Pancreas (tissue), 10 donors: ENCODE measurements at regions not wholly inside any gene's neighbourhood (a gene's known extent, or its start where the extent isn't known, plus 50 kb on each side); places are given as distances from the start of the nearest gene placed in this dataset.

Experiments used
- ATAC-seq, 4 donors: fragments of 200-7000 bp; cut with Tn5 transposase; one replicate each; pipeline versions ENCODE4 v1.8.0 to v1.9.1; 2020; ENCODE audit warnings: mild to moderate bottlenecking in 4 of 4, moderate library complexity in 4 of 4
- DNase-seq, 6 donors: peaks; one replicate each; pipeline ENCODE4 v3.0.0-alpha.2; 2020
- FAIRE-seq: peaks from 2 replicates; lab custom pipeline; 2012; peaks lifted over from hg19 to GRCh38; lab: Jason Lieb, UNC
- H3K27ac ChIP-seq, 4 donors: fragments of 200-600 bp; sonication (generic); 1 replicate in 3 of 4; 2 replicates in 1 of 4; pipeline versions ENCODE4 v1.5.0 to v1.8.0; 2020
- H3K27me3 ChIP-seq, 4 donors: fragments of 200-600 bp; one replicate each; pipeline ENCODE4 v1.8.0; 2021
- H3K36me3 ChIP-seq, 3 donors: fragments of 200-600 bp; sonication (generic) in 1 of 3; one replicate each; pipeline versions ENCODE4 v1.5.0 to v1.8.0; 2020 to 2021
- H3K4me1 ChIP-seq, 3 donors: fragments of 200-600 bp; one replicate each; pipeline ENCODE4 v1.8.0; 2021
- H3K4me3 ChIP-seq, 4 donors: fragments of 200-600 bp; sonication (generic) in 2 of 4; one replicate each; pipeline versions ENCODE4 v1.5.0 to v1.8.0; 2020 to 2021
- H3K9me3 ChIP-seq, 4 donors: fragments of 200-600 bp; one replicate each; pipeline ENCODE4 v1.8.0; 2021
- WGBS, 2 donors: extraction: QIAGEN DNeasy Blood & Tissue Kit; methylation state at CpG; one replicate each; pipeline ENCODE4 v1.1.7; 2013; 5-methylcytosine and 5-hydroxymethylcytosine counted together
- intact Hi-C, 3 donors: fragments of 100-400 bp; cut with DNase I; formaldehyde crosslinking; loops; one replicate each; pipeline versions ENCODE4 v1.11.1 to v1.14.2; 2022
- TF ChIP-seq, protein P1 (sequence below), 4 donors: fragments of 200-600 bp; sonication (generic) in 3 of 4; IDR thresholded peaks; one replicate each; pipeline versions ENCODE4 v1.5.0 to v1.8.0; 2021; ENCODE audit warnings: antibody characterized with exemption in 4 of 4
- donor health status: healthy with polysubstance abuse.
- donor health status: DM: no; HTN: no; CAD: no; lungs with moderate emphysema.
- donor health status: DM: no; HTN: no; CAD: no.
- donor health status: control.
- donor health status: control.
- donor health status: Bipolar disorder and iron deficiency.
- donor health status: DM: yes; HTN: yes; CAD: no.
- donor health status: DM: no; HTN: no; CAD: no.
- donor health status: DM: no; HTN: no; CAD: no.
- donor health status: DM: yes; HTN: yes; CAD: no.

- intact Hi-C loops: no loop called here
Observed at GRCh38 chr12:29070309-29070708, 78.8 kb upstream of the FAR2 start.

GRCh38 chr12:29071099-29071498 lies 78.0 kb upstream of the FAR2 start:
- Histone ChIP-seq H3K36me3 (no peaks in the 10 kb centered on the region), H3K4me1 (no peaks in the 10 kb centered on the region), H3K27ac (no peak overlapping the region), H3K9me3 (no peaks in the 10 kb centered on the region), H3K4me3 (no peak overlapping the region), H3K27me3 (no peaks in the 10 kb centered on the region)
- TF ChIP-seq, protein P1, sequence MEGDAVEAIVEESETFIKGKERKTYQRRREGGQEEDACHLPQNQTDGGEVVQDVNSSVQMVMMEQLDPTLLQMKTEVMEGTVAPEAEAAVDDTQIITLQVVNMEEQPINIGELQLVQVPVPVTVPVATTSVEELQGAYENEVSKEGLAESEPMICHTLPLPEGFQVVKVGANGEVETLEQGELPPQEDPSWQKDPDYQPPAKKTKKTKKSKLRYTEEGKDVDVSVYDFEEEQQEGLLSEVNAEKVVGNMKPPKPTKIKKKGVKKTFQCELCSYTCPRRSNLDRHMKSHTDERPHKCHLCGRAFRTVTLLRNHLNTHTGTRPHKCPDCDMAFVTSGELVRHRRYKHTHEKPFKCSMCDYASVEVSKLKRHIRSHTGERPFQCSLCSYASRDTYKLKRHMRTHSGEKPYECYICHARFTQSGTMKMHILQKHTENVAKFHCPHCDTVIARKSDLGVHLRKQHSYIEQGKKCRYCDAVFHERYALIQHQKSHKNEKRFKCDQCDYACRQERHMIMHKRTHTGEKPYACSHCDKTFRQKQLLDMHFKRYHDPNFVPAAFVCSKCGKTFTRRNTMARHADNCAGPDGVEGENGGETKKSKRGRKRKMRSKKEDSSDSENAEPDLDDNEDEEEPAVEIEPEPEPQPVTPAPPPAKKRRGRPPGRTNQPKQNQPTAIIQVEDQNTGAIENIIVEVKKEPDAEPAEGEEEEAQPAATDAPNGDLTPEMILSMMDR (IDR thresholded peaks at IDR 0.05): no peak
- DNase-seq: no peak
- no peak for ATAC-seq
- no peak for FAIRE-seq
- intact Hi-C loops: no loop called here

More at GRCh38 chr12:29070309-29070708, 78.8 kb upstream of the FAR2 start:
- Histone ChIP-seq H3K27ac (no peak overlapping the region), H3K27me3 (no peaks in the 10 kb centered on the region), H3K4me3 (no peak overlapping the region), H3K36me3 (no peaks in the 10 kb centered on the region), H3K9me3 (no peaks in the 10 kb centered on the region), H3K4me1 (no peaks in the 10 kb centered on the region)
- DNase-seq (no peak), FAIRE-seq (no peak), ATAC-seq (no peak)
- TF ChIP-seq, protein P1 (IDR thresholded peaks at IDR 0.05): no peak
- WGBS, 2 donors: 0 to 13% methylated on average over 1 of the region's 1 CpG

GRCh38 chr12:29072631-29073030 lies 76.4 kb upstream of the FAR2 start:
- H3K4me1 ChIP-seq: no peaks in the 10 kb centered on the region

GRCh38 chr12:29073631-29074239 lies 75.3 kb upstream of the FAR2 start:
- DNase-seq (no peak), FAIRE-seq (peak; percentile 76)
- WGBS, 2 donors: 31 to 33% methylated on average over 3 of the region's 3 CpGs

More at GRCh38 chr12:29072631-29073030, 76.4 kb upstream of the FAR2 start:
- no peaks in the 10 kb centered on the region for H3K9me3 ChIP-seq
- H3K36me3 ChIP-seq: no peaks in the 10 kb centered on the region
- ATAC-seq: no peak
- FAIRE-seq: no peak
- H3K4me3 ChIP-seq: no peak overlapping the region
- H3K27me3 ChIP-seq: no peaks in the 10 kb centered on the region
- no peak for DNase-seq
- 46% methylated on average over 1 of the region's 1 CpG for WGBS, 2 donors
- TF ChIP-seq, protein P1 (IDR thresholded peaks at IDR 0.05): no peak
- no peak overlapping the region for H3K27ac ChIP-seq
- intact Hi-C loops: no loop called here

DNA sequence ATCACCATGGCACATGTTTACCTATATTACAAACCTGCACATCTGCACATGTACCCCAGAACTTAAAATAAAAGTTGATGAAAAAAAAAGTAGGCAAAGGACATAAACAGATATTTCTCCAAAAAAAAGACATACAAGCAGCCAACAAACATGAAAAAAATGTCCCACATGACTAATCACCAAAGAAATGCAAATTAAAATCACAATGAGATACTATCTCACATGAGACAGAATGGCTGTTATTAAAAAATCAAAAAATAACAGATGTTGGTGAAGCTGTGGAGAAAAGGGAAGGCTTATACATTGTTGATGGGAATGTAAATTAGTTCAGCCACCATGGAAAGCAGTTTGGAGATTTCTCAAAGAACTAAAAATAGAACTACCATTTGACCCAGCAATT lies 68.0 kb upstream of the FAR2 start:
- no peak overlapping the region for H3K4me3 ChIP-seq
- TF ChIP-seq, protein P1 (IDR thresholded peaks at IDR 0.05): no peak
- no peak for DNase-seq
- no peak for ATAC-seq
- no peak for FAIRE-seq
- no peaks in the 10 kb centered on the region for H3K36me3 ChIP-seq
- H3K27ac ChIP-seq: no peak overlapping the region
- H3K4me1 ChIP-seq: no peaks in the 10 kb centered on the region
- H3K9me3 ChIP-seq: no peaks in the 10 kb centered on the region
- intact Hi-C loops: no loop called here
- H3K27me3 ChIP-seq: no peaks in the 10 kb centered on the region

More at GRCh38 chr12:29073631-29074239, 75.3 kb upstream of the FAR2 start:
- TF ChIP-seq, protein P1 (IDR thresholded peaks at IDR 0.05): peak; percentile 38 to 56 (median 46)
- H3K27ac ChIP-seq: no peak overlapping the region
- peak in 3 of 4 donors; percentile 79 to 89 (median 80) for ATAC-seq
- no peaks in the 10 kb centered on the region for H3K9me3 ChIP-seq
- no peaks in the 10 kb centered on the region for H3K36me3 ChIP-seq
- intact Hi-C loops: no loop called here
- no peaks in the 10 kb centered on the region for H3K4me1 ChIP-seq
- H3K4me3 ChIP-seq: no peak overlapping the region
- H3K27me3 ChIP-seq: no peaks in the 10 kb centered on the region
